SH-SY5Y (cell line): ENCODE measurements at regions not wholly inside any gene's neighbourhood (a gene's known extent, or its start where the extent isn't known, plus 50 kb on each side); places are given as distances from the start of the nearest gene placed in this dataset.

Experiments used
- GATA2 ChIP-seq: IDR thresholded peaks from 2 replicates; pipeline ENCODE4 v1.6.1; 2011; ENCODE audit warnings: mild to moderate bottlenecking, low read depth, low read length
- GATA3 ChIP-seq: IDR thresholded peaks from 2 replicates; pipeline ENCODE4 v1.6.1; 2011; ENCODE audit warnings: low read depth, mild to moderate bottlenecking, low read length, moderate library complexity

DNA sequence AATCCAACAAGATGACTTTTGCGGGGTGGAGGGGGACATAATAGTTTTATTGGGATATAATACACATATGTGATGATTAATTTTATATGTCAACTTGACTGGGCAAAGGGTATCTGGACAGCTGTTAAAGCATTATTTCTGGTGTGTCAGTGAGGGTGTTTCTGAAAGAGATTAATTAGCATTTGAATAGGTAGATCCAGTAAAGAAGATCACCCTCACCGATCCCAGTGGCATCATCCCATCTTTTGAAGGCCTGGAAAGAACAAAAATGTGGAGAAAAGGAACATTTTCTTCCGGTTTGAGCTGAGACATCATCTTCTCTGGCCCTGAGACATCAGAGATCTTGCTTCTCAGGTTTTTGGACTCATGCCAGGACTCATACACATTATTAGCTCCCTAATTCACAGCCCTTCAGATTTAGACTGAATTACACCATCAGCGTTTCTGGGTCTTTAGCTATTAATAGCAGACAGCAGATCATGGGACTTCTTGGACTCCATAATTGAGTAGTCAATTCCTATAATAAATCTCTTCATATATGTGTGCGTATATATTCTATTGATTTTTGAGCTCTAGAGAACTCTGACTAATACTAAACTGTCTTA, 283.6 kb downstream of the PCNX1 start:
- TF ChIP-seq GATA2 = no peak
- TF ChIP-seq GATA3 = no peak
